GM18861 (cell line): ENCODE measurements at regions not wholly inside any gene's neighbourhood (a gene's known extent, or its start where the extent isn't known, plus 50 kb on each side); places are given as distances from the start of the nearest gene placed in this dataset.
"Not testable (repeated sequence)": the region's sequence is repeated elsewhere in the genome, so short reads cannot be mapped to it uniquely, and the experiment has no call there.

ENCODE experiments used
- ATAC-seq: cut with Tn5 transposase; IDR thresholded peaks from one replicate; pipeline ENCODE4 v1.9.1; 2021; ENCODE audit not compliant: unreplicated experiment

DNA sequence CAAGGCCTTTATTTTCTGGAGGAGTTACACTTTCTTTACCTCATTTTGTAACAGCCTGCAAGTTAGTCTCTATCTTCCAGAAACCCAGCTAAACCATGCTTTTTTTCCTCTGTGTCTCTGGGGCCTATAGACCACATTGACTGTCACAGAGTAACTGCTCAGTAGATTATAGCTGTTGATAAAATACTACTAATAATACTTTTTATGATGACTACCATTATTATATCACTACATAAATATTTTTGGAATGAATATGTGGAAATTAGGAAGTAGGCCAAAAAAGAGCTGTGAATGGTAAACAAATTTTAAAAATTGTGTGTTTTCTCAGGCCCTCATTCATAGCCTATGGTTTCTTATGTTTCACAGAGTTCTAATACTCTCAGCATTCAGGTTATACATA is 233.1 kb upstream of the USP24 start:
- no peak for ATAC-seq

DNA sequence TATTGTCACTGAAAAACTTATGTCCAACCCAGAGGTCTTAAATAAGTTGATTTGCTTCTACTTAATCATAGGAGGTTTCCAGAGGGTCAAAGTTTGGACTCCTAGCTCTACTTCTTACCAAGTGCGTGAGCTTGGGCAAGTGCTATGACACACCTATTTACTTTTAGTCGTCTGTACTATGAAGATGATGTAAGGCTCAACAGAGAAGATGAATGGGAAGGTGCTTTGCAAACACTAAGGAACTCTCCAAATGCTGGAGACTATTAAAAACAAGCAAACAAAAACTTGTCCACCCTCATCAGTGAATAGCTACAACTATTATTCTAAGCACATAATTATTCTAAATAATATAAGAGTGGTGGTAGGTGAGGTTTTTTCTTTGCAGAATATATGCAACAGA is 232.3 kb upstream of the USP24 start:
- ATAC-seq: no peak

DNA sequence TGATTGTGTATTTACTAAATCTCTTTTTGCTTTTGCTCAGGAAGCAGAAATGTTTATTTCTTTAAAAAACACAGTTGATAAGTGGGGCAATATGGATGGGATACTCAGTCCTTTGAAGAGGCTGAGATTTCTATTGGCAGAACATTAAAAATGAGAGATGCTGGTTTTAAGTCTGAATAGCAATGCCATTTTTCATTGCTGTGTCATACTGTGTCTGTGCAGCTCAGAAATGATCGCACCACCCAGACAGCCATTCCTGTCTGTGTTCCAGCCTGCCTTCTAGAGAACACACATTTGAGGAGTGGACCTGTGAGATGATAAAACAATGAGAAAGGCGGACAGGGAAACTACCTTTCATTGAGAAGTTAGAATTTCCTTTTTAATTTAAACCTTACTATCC is 231.2 kb upstream of the USP24 start:
- no peak for ATAC-seq

DNA sequence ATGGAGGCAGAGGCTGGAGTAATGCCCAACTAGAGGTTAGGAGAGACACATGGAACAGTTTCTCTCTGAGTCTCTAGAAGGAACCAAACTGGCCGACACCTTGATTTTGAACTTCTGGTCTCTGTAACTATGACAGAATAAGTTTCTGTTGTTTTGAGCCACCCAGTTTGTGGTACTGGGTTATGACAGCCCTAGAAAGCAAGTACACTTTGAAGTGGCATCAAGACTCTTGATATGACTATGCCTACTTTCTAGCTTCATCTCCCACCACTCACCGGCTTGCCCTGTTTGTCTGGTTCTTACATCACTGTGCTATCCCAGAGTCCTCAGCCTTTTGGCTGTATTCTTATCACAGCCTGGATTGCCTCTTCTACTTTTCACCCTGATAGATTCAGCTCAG is 230.3 kb upstream of the USP24 start:
- ATAC-seq: no peak

DNA sequence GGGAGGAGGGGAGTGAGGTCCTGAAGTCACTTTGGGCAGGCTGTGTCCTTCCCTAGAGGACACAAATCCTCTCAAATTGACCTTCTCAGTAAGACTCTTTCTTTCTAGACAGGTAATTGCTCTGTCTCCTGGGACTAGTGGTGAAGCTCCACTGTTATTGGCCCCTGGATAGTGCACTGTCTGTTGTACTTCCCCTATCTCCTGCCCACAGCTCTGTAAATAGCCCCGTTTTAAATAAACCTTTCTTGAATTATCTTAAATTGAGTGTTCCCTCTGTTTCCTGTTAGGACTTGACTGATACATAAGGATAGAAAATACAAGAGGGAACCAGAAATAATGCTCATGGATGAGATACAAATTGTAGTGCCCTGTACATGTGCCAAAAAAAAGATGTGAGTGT is 229.5 kb upstream of the USP24 start:
- no peak for ATAC-seq

DNA sequence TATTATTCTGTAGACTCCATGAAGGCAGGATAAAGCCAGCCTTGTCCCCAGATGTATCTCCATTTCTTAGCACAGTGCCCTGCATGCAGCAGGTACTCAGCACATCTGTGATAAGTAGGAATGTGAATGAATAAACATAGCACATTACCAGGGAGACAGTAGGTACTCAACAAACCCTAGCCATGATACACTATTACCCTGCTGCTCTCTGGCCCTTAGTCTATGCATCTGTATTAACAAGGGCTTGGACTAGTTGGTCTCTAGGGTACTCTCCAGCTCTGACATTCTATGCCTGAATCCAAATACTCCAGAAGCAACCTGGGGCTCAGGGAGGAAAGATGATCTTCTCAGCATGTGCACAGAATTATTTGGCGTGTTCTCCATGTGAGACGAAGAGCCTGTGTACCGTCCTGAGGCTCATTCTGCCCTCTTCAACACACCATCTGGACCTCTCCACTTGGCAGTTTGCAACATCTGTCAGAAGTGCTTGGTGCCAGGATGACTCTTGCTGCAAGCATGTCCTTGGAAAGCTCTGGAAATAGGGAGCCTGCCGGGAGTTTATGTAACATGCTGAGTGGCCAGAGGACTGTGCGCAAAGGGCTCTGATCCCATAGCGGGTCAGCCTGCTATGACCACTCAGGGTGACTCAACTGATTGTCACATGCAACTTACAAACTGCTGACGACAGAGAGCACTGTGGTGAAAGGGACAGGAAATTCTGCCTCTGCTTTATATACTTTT is 228.2 kb upstream of the USP24 start:
- no peak for ATAC-seq

DNA sequence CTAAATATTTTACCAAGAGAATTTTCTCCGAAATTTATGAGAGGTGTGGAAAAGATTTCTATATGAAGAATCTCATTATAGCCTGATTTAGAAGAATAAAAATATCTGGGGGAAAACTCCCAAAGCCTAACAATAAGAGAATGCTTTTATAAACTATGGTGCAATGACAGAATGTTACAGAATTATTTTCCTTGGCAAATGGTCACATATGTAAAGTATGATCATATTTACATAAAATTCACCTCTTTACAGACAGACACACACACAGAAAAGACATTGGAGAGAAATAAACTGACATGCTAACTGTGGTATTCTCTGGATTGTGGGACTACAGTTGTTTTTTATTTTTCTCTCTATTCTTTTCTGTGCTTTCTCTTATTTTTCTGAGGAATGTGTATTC is 226.3 kb upstream of the USP24 start:
- no peak for ATAC-seq

DNA sequence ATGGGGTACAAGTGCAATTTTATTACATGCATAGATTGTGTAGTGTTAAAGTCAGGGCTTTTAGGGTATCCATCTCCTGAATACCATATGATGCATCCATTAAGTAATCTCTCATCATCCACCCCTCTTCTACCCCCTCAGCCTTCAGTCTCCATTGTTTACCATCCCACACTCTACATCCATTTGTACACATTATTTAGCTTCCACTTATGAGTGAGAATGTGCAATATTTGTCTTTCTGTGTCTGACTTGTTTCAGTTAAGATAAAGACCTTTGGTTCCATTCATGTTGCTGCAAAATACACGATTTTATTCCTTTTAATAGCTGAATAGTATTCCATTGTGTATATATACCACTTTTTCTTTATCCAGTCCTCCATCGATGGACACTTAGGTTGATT is 222.5 kb upstream of the USP24 start:
- ATAC-seq: no peak

DNA sequence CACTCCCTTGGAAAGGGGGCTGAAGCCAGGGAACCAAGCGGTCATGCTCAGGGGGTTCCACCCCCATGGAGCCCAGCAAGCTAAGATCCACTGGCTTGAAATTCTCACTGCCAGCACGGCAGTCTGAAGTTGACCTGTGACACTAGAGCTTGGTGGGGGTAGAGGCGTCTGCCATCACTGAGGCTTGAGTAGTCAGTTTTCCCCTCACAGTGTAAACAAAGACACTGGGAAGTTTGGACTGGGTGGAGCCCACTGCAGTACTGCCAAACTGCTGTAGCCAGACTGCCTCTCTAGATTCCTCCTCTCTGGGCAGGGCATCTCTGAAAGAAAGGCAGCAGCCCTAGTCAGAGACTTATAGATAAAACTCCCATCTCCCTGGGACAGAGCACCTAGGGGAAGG is 215.6 kb upstream of the USP24 start:
- ATAC-seq: not testable (repeated sequence)

DNA sequence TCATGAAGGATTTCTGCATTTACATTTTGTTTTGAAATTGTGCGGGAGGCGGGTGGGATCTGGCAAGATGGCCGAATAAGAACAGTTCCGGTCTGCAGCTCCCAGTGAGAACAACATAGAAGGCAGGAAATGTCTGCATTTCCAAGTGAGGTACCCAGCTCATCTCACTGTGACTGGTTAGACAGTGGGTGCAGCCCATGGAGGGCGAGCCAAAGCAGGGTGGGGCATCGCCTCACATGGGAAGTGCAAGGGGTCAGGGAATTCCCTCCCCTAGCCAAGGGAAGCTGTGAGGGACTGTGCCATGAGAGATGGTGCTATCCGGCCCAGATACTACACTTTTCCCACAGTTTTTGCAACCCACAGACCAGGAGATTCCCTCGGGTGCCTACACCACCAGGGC is 215.0 kb upstream of the USP24 start:
- ATAC-seq: not testable (repeated sequence)

DNA sequence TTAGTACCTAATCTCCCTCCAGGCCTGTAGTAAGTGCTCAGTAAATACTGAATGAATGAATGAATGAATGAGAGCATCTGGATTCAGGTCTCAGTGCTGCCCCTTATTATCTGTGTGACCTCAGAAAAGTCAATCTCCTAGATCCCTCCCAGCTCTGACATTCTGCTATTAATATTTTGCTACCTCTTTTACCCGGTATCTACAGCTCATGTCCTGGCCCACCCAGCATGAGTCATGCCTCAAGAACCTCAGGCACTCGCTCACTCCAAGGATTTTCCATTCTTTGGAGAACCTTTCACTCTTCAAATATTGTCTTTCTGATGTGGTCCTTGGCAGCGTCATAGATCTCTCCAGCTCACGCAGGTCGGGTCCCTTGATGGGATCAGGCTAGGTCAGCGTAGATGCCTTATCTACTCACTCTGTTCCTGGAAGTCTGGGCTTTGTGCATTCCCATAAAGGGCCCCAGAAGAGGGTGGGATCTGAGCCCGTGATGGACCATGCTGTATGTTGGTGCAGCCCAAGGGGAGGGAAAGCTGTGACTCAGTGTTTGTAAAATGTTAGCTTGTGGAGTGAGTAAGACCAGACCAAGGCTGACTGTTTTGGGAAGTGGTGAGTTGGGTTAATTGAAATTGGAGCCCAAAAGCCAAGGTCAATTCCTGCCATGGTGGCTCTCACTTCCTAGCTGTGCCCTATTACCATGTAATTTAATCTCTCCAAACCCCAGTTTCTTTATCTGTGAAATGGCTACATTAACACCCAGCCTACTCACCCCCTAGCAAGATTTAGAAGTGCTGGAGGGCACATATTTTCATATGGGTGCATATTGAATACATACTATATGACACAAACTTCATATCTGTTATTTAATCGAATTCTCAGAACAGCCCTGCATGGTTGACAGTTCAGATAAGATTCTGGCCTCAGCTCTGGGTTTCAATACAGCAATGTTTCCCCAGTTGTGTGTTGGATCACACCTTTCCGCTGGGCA is 214.1 kb upstream of the USP24 start:
- no peak for ATAC-seq

DNA sequence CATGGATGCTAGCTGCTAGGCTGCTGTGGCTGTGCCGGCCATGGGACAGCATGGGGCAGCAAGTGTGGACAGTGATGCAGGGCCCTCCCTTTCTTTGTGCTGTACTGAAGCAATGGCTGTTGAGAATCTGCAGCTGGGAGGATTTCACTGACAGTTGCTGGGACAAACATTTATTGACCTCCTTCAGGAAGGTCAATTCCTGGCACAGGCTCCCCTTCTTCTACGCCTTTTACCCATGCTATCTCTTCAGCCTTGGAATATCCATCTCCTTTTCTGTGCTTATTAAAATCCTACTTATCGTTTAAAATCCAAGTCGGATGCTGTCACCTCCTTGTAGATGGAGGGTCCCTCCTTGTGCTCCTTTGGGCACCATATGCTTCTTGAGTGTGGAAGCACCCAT is 213.1 kb upstream of the USP24 start:
- no peak for ATAC-seq

DNA sequence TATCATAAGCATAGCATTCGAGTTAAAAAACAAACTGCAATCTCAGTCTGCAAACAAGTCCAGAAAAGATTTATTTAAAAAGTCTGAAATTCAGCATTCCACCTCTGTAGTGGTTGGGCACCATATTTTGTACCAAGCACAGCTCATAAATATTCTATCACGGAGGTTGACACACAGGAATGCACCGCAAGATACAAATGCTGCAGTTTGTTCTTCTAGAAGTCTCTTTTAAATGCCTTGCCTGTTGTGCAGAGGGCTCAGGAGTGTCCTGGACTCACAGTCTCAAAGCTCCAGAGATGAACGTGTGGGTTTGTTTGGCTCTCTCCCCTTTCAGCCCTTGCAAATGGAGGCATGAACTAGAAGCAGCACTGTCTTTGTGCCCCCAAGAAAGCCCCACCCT is 212.4 kb upstream of the USP24 start:
- no peak for ATAC-seq

DNA sequence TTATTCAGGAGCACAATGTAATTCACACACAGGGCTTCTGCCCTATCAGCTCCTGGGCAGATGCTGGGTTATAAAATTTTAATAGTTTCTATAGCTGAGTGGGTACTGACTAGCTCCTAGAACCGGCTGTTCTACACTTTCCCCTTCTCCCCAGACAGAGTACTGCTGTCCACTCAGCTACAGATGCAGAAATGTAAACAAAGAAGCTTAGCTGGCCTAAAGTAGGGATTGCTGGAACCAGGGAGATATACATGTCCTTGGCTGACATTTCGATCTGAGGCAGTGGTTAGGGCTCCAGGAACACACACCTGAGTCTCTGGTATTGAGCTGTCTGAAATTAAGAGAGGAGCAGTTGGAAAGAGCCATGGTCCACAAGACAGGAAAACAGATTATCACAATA is 211.5 kb upstream of the USP24 start:
- no peak for ATAC-seq

DNA sequence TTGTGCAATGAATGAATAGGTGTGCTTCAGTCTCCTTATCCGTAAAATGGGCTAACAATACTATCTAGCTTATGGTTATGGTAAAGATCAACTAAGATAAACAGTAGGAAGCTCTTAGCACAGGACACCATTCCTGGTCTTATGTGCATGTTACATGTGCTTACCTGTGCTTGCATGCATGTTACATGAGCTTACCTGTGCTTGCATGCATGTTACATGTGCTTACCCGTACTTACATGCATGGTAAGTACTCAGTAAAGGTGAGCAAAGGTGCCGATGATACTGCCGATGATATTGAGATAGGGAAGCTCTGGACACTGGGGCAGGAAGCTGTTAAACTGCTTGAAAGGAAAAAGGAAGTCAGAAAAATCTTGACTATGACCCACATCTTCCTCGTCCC is 211.0 kb upstream of the USP24 start:
- no peak for ATAC-seq

DNA sequence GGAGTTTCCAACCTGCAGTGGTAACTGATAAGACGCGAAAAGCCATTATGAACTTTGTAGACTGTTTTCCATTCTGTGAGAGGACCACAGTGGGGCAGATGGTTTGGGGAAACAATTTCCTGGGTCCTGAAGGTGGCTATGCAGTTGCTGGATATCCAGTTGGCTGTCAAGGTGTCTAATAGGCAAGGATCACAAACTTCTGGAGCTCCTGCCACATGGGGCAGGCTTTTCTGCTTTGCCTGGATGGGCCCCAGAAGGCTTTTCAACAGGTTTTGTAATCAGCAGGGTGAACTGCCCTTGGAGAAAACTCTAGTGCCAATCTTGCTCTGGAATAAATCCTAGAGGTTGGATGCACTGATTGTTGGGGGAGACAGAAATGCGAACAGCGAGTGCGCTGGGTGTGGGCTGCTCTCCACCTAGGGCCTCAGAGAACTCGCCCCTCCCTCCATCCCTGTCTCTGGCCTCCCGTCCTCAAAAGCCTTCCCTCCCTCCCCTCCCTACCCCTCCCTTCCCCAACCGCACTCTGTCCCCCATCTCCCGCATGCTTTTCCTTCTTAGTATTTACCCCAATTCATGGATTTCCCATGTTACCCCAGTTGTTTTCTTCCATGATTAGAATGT is 210.3 kb upstream of the USP24 start:
- no peak for ATAC-seq

DNA sequence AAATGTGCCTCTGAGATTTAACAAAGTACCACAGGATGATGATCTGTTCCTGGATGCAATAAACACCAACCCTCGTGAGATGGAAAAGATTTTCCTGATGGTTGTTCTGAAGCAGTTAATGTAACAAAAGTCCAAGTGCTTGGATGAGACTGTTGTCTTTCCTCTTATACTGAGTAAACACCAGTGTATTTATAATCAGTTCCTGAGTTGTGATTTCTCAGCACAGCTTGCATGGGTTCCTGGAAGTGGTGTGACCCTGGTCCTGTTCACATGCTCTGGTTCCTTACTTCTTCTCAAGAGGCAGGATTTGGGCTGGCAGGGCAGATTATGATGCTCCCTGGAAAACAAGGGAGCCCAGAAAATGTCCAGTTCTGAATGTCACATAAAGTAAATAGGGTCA is 208.2 kb upstream of the USP24 start:
- ATAC-seq: no peak

DNA sequence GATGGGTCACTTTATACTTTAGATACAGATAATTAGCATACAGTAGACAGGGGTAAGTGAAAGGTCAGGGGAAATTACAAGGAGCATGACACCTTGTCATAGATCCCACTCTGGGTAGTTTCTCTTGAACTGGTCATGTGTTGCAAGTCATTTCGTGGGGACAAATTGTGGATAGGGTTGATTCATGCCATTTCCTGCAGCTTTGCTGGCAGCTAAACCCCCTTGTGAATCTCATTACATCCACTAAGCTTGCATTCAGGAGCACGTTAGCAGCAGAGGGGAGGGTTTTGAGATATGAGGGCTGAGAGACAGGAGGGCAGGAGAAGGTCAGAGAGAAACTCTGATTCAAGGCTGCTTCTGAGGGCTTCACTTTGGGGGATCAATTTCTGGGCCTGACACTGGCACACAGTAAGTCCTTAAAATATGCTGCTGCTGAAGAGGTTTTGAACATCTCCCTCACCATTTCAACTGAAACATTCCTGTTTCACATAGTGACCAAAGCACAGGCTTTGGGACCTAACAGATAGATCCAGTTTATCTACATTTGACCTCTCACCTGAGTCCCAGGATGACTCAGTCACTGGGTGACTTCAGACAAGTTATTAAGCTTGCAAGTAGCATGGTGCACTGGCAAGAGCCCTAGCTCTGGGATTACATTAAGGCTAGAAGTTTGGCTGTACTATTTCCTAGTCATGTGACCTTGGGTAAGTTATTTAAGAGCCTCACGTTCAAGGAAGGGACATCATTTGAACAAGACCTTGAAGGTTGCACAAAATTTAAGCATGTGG is 206.0 kb upstream of the USP24 start:
- no peak for ATAC-seq

DNA sequence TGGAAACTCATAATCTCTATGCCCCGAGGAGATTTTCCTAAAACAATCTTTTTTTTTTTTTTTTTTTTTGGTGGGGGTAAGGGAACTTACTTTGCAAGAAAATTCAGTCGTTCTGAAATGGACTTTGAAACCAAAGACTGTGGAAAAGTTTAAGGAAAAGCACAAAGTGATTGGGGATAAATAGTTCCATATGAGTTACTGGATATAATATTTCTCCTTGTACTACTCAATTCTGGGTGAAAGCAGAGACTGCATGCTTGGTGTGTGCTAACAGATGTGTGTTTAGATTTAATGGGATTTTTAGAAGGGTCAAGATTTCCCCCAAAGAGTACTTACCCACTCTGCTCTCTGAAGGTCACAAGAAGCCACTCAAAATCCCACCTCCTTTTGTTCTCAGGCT is 204.9 kb upstream of the USP24 start:
- no peak for ATAC-seq

DNA sequence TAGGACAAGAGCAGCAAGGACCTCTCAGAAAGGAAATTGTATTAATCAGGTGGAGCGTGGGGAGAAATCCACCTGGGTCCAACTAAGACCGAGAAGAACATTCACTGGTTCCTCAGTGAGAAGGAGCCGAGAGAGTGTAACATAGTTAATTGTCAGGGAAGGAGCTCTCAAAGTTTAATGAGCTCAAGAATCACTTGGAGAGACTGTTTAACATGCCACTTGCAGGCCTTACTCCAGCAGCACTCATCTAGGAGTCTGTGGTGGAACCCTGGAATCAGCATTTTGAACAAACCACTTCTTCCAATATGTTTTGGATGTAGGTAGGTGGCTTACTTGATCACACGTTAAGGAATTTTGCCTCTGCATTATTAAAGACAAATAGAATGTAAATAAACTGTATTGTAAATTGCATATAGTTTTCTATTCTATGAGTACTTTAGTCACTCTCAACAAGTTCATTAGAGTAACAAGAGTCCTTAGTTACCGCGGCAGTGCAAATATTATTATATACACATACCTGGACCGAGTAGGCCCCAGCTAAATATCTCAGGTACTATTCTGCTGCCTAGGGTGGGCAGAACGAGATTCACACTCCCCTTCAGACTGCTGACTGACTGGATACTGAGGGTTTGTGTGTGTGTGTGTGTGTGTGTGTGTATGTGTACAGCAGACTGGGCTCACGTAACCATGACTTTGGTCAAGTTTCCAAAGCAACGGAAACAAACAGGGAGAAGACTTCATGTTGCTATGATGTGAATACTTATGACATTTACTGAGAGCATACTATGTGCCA is 203.2 kb upstream of the USP24 start:
- ATAC-seq: no peak
